DND-41 (cell line): ENCODE measurements at regions not wholly inside any gene's neighbourhood (a gene's known extent, or its start where the extent isn't known, plus 50 kb on each side); places are given as distances from the start of the nearest gene placed in this dataset.

Experiments used
- CTCF ChIP-seq: IDR thresholded peaks from 2 replicates; pipeline ENCODE4 v1.5.1; 2012; ENCODE audit warnings: borderline replicate concordance, low read length, moderate library complexity, mild to moderate bottlenecking; ENCODE audit not compliant: poor library complexity, severe bottlenecking; ENCODE audit errors: extremely low read depth
- EZH2 ChIP-seq: IDR thresholded peaks from 3 replicates; pipeline ENCODE4 v1.6.1; 2012; ENCODE audit warnings: borderline replicate concordance, low read depth, mild to moderate bottlenecking, moderate library complexity, low read length, inconsistent platforms; ENCODE audit not compliant: severe bottlenecking

DNA sequence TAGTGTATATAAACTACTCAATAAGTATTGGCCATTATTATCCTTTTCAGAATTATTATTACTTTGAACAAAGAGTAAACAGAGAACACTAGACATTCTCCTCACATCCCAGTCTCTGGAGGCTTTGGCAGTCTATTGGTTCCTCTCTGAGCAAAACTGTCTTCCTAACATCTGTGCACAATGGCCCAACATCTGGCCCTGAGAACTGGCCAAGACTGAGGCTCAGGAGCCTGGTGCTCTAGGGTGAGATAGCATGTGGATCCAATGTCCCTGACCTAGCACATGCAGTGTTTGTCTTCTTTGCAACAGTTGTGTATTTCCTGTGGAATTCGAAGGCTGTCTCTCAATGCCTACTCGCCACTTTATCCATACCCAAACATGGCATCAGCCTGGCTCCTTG is 313.2 kb upstream of the KAZN start:
- TF ChIP-seq CTCF, result no peak
- TF ChIP-seq EZH2, result no peak
